Choroid plexus epithelial cell (primary cell): ENCODE measurements at regions not wholly inside any gene's neighbourhood (a gene's known extent, or its start where the extent isn't known, plus 50 kb on each side); places are given as distances from the start of the nearest gene placed in this dataset.
"Not testable (repeated sequence)": the region's sequence is repeated elsewhere in the genome, so short reads cannot be mapped to it uniquely, and the experiment has no call there.

Experiments used
- DNase-seq: peaks from one replicate; pipeline ENCODE4 v3.0.0-alpha.2; 2010; ENCODE audit warnings: low read depth
- H3K4me3 ChIP-seq: 2 replicates; pipeline ENCODE4 v1.5.1; 2011; ENCODE audit warnings: low read depth, mild to moderate bottlenecking, control low read depth, low read length, moderate library complexity
- CTCF ChIP-seq: conservative IDR thresholded peaks from 2 replicates; pipeline ENCODE4 v1.5.1; 2011; ENCODE audit warnings: low read depth, mild to moderate bottlenecking, control low read depth, inconsistent platforms, low read length, moderate library complexity

GRCh38 chr1:208977638-208978256 is 605.8 kb upstream of the CAMK1G start:
- TF ChIP-seq CTCF: no peak
- H3K4me3 ChIP-seq: no peak overlapping the region
- DNase-seq: no peak

- TF ChIP-seq CTCF: no peak
- DNase-seq: no peak
- H3K4me3 ChIP-seq: no peak overlapping the region
These were observed 603.7 kb upstream of the CAMK1G start for GRCh38 chr1:208979776-208980175.

GRCh38 chr1:208980605-208981004 is 602.9 kb upstream of the CAMK1G start:
- TF ChIP-seq CTCF: no peak
- DNase-seq: no peak
- H3K4me3 ChIP-seq: no peak overlapping the region

GRCh38 chr1:208985231-208985630 is 598.3 kb upstream of the CAMK1G start:
- no peak for TF ChIP-seq CTCF
- DNase-seq: no peak
- H3K4me3 ChIP-seq: no peak overlapping the region

GRCh38 chr1:208988811-208989222 is 594.7 kb upstream of the CAMK1G start:
- peak overlapping the region; percentile 24 for H3K4me3 ChIP-seq
- TF ChIP-seq CTCF: no peak
- DNase-seq: peak; percentile 47

- H3K4me3 ChIP-seq: no peak overlapping the region
- no peak for DNase-seq
- no peak for TF ChIP-seq CTCF
These were observed 593.1 kb upstream of the CAMK1G start for GRCh38 chr1:208990456-208990855.

GRCh38 chr1:208997053-208997452 is 586.5 kb upstream of the CAMK1G start:
- not testable (repeated sequence) for H3K4me3 ChIP-seq, DNase-seq
